OCI-M2 (cell line): ENCODE measurements at regions not wholly inside any gene's neighbourhood (a gene's known extent, or its start where the extent isn't known, plus 50 kb on each side); places are given as distances from the start of the nearest gene placed in this dataset.

ENCODE experiments used
- DNase-seq: peaks from one replicate; lab custom pipeline; 2025; ENCODE audit not compliant: unreplicated experiment; lab: John Stamatoyannopoulos, UW

GRCh38 chr1:229027622-229028182, 243.2 kb upstream of the RAB4A start:
- no peak for DNase-seq

DNA sequence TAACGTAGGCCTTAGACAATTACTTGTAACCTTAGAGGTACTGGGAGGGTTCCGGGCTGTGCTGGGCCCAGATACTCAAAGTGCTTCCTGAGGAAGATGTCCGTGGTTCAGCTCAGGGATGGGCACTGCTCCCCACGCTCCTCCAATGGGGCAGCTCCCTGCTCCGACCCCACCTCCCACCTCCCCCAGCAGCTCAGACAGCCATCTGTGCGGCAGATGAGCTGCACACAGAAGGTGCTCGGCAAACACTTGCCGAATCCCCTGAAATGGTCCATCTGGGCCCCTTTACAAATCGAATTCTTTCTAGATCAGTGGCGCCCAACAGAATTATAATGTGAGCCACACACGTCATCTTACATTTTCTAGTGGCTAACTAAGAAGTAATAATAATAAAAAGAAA, 242.4 kb upstream of the RAB4A start:
- no peak for DNase-seq

DNA sequence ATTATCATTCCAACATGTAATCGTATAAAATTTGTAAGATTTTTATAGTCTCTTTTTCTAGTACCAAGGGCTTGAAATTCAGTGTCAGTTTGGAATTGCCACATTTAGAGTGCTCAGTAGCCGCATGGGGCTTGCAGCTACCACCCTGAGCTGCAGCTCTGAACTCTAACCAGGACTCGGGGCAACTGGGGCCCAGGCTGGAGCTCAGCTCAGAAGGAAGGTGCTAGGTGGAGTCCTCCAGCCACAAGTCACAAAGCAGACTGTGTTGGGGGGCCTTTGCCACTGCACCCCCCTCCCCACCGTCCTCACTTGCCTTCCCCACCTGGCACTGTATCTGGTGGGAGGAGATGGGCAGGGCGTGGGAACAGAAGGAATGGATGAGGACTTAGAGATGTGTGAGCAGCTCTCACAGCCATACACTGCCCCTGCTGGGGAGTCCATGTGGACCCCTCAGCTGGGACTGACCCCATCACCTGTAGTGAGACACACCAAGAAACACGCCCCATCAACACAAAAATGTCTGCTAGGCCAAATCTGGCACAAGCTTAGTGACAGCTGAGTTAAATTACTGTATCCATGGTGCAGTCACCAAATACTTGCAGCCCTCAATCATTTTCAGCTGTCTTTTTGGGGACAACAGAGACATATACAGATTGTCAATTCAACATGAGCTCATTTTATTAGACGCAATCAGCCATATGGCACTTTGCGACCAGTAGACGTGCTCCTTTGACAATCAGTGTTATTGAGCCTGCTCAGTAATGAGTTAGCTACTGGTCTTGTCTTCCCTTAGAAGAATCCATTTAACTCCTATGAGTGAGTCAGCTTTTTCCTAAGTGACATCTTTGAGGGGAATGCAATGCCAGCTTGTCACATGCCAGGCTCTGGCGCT, 241.7 kb upstream of the RAB4A start:
- no peak for DNase-seq

- DNase-seq = no peak
These were observed 241.1 kb upstream of the RAB4A start for GRCh38 chr1:229029879-229030235.

DNA sequence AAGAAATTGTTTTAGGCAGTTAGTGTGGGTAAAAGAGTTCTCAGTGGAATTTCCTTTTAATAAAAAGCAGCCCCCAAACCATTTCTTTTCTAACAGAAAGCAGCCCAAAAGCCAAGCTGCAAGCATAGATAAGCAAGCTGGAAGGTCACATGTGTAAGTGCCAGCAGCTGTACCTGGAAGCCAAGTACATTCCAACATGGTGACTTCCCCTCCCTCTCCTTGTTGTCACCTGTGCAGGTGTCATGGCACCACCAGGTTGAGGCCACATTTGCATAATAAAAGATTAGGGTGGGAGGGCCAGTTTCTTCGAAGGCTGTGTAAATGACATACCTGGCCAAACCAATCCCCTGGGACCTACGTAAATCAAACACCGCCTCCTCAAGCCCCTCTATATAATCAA, 240.3 kb upstream of the RAB4A start:
- no peak for DNase-seq

- DNase-seq = no peak
These were observed 239.8 kb upstream of the RAB4A start for GRCh38 chr1:229031061-229031460.

- no peak for DNase-seq
These were observed 239.2 kb upstream of the RAB4A start for GRCh38 chr1:229031481-229032341.

DNA sequence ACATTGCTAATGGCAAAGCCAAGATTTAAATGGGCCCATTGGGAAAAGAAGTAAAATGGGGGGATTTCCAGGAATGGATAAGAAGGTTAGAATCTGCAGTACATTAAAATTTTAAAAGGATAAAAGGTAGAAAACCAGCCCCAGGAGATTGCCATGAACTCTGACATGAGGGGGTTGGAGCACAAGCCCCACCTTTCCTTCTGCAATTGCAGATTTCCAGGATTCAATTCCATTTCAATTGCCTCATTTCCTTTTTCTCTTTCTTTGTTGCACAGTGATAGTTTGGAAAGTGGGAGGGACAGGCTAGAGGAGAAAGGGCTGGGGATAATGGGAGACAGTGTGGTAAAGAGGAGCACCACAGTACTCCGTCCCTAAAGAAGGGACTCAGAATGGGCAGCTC, 238.5 kb upstream of the RAB4A start:
- DNase-seq = no peak

DNA sequence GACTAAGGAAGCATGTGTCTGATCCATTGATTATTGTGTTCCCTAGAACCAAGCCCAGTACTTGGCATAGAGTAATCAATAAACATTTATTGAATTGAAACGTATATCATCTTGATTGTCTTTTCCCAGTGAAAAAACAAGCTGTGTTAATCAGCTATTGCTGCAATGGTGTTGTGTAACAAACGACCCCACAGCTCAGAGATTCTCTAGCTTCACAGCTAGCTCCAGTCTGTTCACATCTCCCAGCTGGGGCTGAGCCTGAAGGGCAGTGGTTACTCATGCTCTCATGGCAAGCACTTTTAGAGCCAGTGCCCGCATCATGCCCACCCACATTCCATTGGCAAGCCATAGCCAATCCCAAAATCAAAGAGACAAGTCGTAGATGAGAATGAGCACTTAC, 237.4 kb upstream of the RAB4A start:
- DNase-seq = no peak

DNA sequence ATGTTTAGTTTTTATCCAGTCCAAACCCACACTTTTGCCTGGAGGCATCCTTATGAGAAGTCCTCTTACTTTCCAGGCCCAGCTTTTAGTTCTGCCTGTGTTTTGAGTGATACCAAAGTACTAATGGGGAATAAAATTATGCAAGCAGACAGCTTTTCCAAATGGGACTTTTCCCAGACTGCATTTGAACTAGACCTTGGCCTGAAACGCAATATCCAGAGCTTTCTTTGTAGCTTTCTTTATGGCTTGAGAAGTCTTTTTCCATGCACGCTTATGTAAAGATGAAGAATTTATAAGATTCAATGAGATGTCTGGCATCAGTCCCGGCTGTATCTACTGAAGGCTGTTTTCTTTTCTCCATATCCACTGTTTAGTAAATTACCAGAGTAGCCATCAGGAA, 236.6 kb upstream of the RAB4A start:
- no peak for DNase-seq

GRCh38 chr1:229035054-229035747, 235.7 kb upstream of the RAB4A start:
- no peak for DNase-seq

- DNase-seq = no peak
These were observed 235.2 kb upstream of the RAB4A start for GRCh38 chr1:229035748-229036082.

- no peak for DNase-seq
These were observed 233.0 kb upstream of the RAB4A start for GRCh38 chr1:229037806-229038405.

DNA sequence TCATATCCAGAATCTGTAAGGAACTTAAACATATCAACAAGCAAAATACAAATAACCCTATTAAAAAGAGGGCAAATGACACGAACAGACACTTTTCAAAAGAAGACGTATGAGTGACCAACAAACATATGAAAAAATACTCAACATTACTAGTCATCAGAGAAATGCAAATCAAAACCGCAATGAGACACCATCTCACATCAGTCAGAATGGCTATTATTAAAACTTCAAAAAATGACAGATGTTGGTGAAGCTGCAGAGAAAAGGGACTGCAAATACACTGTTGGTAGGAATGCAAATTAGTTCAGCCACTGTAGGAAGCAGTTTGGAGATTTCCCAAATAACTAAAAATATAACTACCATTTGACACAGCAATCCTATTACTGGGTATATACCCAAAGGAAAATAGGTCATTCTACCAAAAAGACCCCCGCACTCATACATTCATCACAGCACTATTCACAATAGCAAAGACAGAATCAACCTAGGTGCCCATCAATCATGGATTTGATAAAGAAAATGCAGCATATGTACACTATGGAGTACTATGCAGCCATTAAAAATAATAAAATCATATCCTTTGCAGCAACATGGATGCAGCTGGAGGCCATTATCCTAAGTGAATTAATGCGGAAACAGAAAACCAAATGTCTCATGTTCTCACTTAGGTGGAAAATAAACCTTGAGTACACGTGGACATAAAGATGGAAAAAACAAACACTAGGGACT, 230.1 kb upstream of the RAB4A start:
- no peak for DNase-seq

DNA sequence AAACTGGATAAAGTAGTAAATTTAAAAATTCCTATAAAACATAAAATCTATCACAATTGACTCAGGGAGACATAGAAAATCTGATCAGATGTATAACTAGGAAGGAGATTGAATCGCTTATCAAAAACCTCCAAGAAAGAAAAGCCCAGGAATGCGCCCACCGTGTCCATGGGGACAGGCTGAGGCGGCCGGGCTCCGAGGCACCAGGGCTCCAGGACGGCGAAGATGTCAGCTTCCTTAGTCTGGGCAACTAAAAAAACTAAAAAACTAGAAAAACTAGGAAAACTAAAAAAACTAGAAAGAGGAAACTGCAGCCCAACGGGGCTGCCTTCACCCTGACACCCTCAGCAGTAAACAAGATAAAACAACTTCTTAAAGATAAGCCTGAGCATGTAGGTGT, 229.0 kb upstream of the RAB4A start:
- no peak for DNase-seq

DNA sequence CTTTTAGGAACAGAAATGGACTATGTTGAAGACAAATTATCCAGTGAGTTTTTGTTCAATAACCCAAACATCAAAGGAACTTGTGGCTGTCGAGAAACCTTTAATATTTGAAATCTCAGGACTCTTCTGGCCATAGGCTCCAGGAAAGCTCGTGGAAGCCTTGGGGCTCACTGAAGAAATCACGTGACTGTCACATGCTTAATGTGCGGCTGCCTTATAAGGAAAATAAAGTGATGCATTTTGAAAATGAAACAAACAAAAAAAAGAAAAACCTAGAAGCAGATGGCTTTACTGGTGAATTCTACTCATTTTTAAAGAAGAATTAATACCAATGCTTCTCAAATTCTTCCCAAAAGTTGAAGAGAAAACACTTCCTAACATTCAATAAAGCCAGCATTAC, 228.4 kb upstream of the RAB4A start:
- DNase-seq = no peak

GRCh38 chr1:229043115-229043514, 227.8 kb upstream of the RAB4A start:
- no peak for DNase-seq

GRCh38 chr1:229046251-229046853, 224.6 kb upstream of the RAB4A start:
- DNase-seq = no peak

DNA sequence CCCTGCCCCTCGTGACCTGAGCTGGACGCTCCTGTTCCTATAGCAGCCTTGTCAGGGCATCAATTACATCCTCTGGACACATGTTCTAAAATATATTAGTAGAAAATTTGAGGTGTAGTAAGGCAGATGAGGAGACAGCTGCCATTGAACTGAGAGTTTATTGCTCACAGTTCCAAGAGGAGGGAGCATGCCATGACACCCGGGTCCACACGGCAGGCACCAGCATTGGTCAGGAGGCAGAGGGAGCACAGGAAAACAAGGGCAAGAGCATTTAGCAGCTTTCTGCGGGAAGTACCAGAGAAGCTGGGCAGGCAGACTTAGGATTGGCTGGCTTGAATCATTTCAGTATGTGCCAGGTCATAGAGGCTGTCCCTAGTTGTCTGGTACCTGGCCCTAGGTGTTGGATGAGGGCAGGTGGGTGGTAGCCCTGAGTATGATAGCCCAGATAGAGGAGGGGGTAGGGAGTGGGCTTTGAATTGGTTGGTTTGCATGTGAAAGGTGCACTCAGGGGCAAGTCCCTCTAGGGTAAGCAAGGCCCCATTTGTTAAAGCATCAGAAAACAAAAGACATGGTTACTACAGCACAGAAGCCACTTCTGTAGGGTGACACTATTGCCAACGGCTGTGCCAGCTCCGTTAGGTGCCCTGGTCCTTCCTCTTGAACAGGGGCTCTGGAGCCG, 223.6 kb upstream of the RAB4A start:
- DNase-seq = no peak
